ENCODE measurements at regions not wholly inside any gene's neighbourhood (a gene's known extent, or its start where the extent isn't known, plus 50 kb on each side); places are given as distances from the start of the nearest gene placed in this dataset.

DNA sequence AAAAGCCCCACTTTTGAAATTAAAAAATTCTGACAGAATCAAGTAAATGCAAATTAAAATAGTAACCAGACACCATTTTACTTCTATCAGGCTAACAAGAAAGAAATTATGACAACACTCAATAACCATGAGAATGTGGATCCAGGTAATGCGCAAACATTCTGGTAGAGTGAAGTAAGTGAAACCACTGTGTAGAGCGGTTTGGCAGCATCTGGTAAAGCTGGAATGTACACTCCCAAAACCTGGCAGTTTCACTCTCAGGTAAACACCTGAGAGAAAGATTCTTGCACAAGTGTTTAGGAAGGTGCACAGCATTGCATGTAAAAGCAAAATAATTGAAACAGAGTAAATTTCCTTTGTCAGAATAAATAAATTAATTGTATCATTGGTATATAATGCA, 81.8 kb downstream of the TRIML1 start:
- no peak for TF ChIP-seq CTCF (IDR thresholded peaks at IDR 0.05; ENCODE audit: borderline replicate concordance, insufficient read depth, low read depth, low read length)
- H3K4me3 ChIP-seq (ENCODE audit: low read depth, low read length): no peak overlapping the region

DNA sequence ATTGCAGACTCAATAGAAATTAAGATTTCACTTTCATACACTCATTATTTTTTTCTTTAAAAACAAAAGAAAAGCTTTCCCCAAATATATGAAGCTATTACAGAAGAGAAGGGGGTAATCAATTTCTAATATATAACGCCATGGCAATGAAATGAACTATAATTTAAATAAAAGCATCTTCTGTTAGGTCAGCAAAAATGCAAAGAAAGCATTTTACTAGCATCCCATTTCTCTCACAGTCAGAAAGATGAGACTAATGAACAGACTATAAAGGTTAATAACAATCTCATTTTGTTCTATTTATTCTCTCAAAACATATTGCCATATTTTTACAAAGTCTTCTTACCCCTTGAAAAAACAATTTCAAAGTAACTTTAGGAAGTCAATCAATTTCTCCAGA, 89.0 kb downstream of the TRIML1 start:
- no peak overlapping the region for H3K4me3 ChIP-seq (ENCODE audit: low read depth, low read length)
- TF ChIP-seq CTCF (IDR thresholded peaks at IDR 0.05; ENCODE audit: borderline replicate concordance, insufficient read depth, low read depth, low read length): no peak

DNA sequence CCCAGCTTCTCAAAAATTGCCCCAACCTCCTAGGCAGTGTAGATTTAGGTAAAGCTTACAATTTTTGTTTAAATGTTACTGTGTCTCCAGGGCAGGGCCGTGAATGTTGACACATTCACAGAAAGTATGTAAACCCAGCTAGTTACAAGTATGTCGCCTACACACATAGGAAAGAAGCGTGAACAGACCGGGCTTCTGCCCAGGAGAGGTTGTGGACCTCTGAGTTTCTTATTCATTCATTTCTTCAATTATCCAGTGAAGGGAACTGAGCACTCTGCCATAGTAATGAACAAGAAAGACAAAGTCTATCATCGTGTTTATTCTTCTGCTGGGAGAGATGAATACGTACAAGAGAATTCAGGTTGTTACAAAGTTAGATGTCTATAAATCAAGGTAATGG, 93.2 kb downstream of the TRIML1 start:
- no peak for TF ChIP-seq CTCF (IDR thresholded peaks at IDR 0.05; ENCODE audit: borderline replicate concordance, insufficient read depth, low read depth, low read length)
- no peak overlapping the region for H3K4me3 ChIP-seq (ENCODE audit: low read depth, low read length)

GRCh38 chr4:188242041-188242440, 102.8 kb downstream of the TRIML1 start:
- no peak overlapping the region for H3K4me3 ChIP-seq (ENCODE audit: low read depth, low read length)
- no peak for TF ChIP-seq CTCF (IDR thresholded peaks at IDR 0.05; ENCODE audit: borderline replicate concordance, insufficient read depth, low read depth, low read length)

DNA sequence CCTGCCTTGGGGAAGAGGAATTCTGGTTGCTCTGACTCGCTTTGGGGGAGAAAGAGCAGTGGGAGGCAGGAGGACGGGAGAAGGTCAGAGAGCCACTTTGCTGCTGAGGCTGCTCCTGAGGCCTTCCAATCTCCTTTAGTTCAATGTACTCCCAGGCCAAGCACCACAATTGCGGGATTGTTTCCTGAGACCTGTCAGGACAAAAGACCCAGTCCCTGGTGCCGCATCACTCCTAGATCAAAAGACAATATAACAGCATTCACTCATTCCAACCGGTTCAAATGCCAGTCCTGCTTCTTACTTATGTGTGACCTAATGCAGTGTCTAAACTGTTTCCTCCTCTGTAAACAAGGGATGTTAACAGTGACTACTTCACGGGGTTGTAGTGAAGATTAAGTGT, 106.4 kb downstream of the TRIML1 start:
- TF ChIP-seq CTCF (IDR thresholded peaks at IDR 0.05; ENCODE audit: borderline replicate concordance, insufficient read depth, low read depth, low read length): no peak
- no peak overlapping the region for H3K4me3 ChIP-seq (ENCODE audit: low read depth, low read length)

GRCh38 chr4:188246488-188246887, 107.2 kb downstream of the TRIML1 start:
- no peak overlapping the region for H3K4me3 ChIP-seq (ENCODE audit: low read depth, low read length)

GRCh38 chr4:188254211-188254610, 115.0 kb downstream of the TRIML1 start:
- TF ChIP-seq CTCF (IDR thresholded peaks at IDR 0.05; ENCODE audit: borderline replicate concordance, insufficient read depth, low read depth, low read length): no peak
- H3K4me3 ChIP-seq (ENCODE audit: low read depth, low read length): no peak overlapping the region

More at GRCh38 chr4:188246488-188246887, 107.2 kb downstream of the TRIML1 start:
- TF ChIP-seq CTCF (IDR thresholded peaks at IDR 0.05; ENCODE audit: borderline replicate concordance, insufficient read depth, low read depth, low read length): no peak

Measured in GM12875 (cell line).